Bronchial epithelial cell (primary cell): ENCODE measurements at regions not wholly inside any gene's neighbourhood (a gene's known extent, or its start where the extent isn't known, plus 50 kb on each side); places are given as distances from the start of the nearest gene placed in this dataset.
A peak's percentile ranks its signal among the peaks of the same experiment; 100 is the strongest.

Experiments used
- DNase-seq: peaks from one replicate; pipeline ENCODE4 v3.0.0-alpha.2; 2010; ENCODE audit warnings: low read depth
- FAIRE-seq: peaks from 2 replicates; lab custom pipeline; 2011; peaks lifted over from hg19 to GRCh38; lab: Jason Lieb, UNC
- H3K27me3 ChIP-seq: 2 replicates; pipeline ENCODE4 v1.5.1; 2011; ENCODE audit warnings: low read length; ENCODE audit not compliant: control insufficient read depth, insufficient read depth
- H3K36me3 ChIP-seq: 2 replicates; pipeline ENCODE4 v1.5.1; 2011; ENCODE audit warnings: low read length; ENCODE audit not compliant: control insufficient read depth, insufficient read depth
- H3K4me3 ChIP-seq: 2 replicates; pipeline ENCODE4 v1.5.1; 2011; ENCODE audit warnings: mild to moderate bottlenecking, low read depth, low read length, control low read depth
- TF ChIP-seq, protein P1 (sequence below): IDR thresholded peaks from 2 replicates; pipeline ENCODE4 v1.5.1; 2011; ENCODE audit warnings: mild to moderate bottlenecking, moderate library complexity, low read length, control low read depth, inconsistent platforms; ENCODE audit not compliant: insufficient read depth, severe bottlenecking

DNA sequence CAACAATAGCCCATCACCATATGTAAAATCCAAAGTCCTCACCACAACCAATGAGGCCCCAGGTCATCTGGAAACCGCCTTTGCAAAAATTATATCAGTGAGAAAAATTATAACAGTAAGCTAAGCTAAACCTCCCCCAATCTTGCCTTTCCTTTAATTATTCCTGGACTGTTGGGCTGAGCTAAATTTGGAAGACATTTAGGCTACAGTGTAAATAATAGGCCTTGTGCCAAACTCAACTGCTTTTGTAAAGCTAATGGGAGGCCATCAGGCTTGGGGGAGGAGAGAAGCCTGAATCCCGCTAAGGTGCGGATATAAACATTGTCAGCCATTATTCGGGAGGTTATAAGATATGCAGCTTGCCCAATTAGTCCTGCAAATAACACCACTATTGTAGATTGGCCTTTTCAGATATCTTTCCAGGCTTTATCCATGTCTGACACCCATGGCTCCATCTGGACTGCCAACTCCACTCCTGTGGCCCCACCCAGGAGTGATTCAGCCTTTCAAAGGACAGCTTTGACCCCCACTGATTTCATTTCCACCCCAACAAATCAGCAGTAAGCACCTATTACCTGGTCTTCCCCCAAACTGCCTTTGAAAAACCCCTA, 53.0 kb upstream of the CA12 start:
- Histone ChIP-seq H3K36me3 (no peaks in the 10 kb centered on the region), H3K4me3 (no peak overlapping the region), H3K27me3 (no peaks in the 10 kb centered on the region)
- FAIRE-seq (no peak), DNase-seq (no peak)
- TF ChIP-seq, protein P1, sequence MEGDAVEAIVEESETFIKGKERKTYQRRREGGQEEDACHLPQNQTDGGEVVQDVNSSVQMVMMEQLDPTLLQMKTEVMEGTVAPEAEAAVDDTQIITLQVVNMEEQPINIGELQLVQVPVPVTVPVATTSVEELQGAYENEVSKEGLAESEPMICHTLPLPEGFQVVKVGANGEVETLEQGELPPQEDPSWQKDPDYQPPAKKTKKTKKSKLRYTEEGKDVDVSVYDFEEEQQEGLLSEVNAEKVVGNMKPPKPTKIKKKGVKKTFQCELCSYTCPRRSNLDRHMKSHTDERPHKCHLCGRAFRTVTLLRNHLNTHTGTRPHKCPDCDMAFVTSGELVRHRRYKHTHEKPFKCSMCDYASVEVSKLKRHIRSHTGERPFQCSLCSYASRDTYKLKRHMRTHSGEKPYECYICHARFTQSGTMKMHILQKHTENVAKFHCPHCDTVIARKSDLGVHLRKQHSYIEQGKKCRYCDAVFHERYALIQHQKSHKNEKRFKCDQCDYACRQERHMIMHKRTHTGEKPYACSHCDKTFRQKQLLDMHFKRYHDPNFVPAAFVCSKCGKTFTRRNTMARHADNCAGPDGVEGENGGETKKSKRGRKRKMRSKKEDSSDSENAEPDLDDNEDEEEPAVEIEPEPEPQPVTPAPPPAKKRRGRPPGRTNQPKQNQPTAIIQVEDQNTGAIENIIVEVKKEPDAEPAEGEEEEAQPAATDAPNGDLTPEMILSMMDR: no peak

DNA sequence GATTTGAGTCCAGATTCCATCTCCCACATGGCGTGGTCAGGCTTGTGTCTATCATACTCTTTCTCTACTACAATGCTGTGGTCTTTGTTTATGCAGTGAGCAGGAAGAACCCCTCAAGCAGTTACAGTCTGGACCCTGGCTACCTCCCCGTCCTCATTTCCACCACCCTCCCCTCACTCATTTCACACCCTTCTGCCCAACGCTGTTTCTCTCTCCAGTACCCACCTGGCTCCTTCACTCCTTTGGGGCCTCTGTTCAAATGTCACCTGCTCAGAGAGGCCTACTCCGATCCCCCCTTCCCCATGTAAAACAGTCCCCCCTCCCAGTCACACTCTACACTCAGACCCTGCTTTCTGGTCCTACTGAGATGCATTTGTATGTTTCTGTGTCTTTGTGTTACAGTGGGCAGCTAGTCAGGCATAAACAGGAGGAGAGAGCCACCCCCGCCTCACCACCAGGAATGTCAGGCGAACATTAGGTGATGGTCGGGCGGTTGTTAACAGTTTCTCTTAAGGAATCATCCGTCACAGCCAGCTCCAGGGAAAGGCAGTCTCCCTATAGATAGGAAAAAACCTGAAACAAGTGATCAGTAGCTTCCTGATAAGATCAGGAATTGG, 53.7 kb upstream of the CA12 start:
- Histone ChIP-seq H3K27me3 (no peaks in the 10 kb centered on the region), H3K4me3 (no peak overlapping the region), H3K36me3 (no peaks in the 10 kb centered on the region)
- FAIRE-seq (no peak), DNase-seq (no peak)
- TF ChIP-seq, protein P1: no peak

DNA sequence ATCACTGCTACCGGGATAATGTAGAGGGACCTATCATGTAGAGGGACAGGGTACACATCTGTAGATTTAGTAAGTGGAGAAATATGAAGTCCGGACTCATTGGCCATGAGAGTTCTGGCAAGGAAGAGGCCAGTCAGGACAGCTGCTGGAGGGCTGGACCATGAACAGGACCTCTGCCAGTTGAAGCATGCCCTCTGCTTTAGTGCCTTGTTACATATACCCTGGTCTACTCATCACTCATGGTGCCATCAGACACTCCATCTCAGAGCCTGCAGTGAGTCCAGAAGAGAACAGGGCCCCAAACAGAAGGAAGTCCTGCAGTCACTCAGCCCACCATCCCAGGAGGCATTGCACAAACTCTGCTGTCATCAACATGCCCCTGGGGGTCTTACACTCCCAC, 54.7 kb upstream of the CA12 start:
- DNase-seq (no peak), FAIRE-seq (no peak)
- TF ChIP-seq, protein P1: no peak
- H3K36me3 ChIP-seq: no peaks in the 10 kb centered on the region
- no peaks in the 10 kb centered on the region for H3K27me3 ChIP-seq
- H3K4me3 ChIP-seq: no peak overlapping the region

DNA sequence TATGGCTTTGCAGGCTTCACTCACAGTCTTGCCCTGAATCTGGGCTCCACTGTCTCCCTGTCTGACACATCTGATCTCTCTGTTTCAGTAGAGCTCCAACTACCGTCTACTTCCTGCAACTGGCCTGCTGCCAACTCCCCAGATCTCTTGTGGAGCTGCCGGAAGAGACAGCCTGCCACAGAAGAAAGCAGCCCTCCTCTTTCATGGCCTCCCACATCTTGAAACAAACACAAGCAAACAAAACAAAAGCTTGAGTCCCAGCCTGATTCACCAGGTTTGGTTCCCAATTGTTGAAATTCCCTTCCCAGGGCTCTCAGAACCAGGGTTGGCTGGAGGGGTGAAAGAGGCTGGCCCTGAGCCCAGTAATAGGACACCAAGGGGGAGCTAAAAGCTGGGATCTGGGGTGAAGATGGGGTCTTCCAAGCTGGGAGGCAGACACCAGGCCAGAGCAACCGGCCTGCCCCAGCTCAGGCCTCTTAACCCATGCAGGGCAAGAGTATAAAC, 55.3 kb upstream of the CA12 start:
- H3K27me3 ChIP-seq: no peaks in the 10 kb centered on the region
- DNase-seq (peak; percentile 55), FAIRE-seq (no peak)
- no peak overlapping the region for H3K4me3 ChIP-seq
- TF ChIP-seq, protein P1: peak; percentile 13
- no peaks in the 10 kb centered on the region for H3K36me3 ChIP-seq

DNA sequence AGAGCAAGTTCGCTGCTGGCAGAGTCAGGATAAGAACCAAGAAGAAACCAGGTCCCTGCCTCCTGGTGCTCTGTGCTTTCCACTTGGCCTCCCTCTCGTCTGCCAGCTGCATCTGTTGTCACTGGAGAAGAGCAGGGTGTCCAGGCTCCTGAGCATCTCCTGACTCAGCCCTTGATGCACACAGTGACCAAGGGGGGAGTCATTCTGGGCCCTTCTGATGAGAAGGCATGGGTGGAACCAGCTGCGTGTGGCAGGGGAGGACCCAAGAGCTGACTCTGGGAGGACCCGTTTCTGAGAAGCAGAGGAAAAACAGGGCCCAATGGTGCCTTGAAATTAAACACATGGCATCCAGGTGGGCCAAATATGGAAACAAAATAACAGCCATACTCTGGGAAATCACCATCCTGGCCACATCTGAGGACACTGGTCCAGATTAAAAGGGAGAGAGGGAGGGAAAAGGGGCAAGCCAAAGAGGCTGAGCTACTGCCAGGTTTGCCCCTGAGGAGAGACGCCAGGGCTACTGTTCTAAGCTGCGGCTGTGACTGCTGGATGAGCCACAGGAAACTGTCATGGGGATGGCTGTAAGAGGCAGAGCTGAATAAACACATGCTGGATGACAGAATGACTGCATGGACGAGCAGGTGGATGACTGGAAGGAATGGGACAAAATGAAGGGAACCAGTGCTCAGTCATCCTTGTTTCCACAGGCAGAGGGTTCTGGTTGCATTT, 58.1 kb upstream of the CA12 start:
- Histone ChIP-seq H3K4me3 (no peak overlapping the region), H3K27me3 (no peaks in the 10 kb centered on the region), H3K36me3 (no peaks in the 10 kb centered on the region)
- FAIRE-seq: no peak
- TF ChIP-seq, protein P1: no peak
- DNase-seq: peak; percentile 37
